Fibroblast of villous mesenchyme (primary cell): ENCODE measurements at regions not wholly inside any gene's neighbourhood (a gene's known extent, or its start where the extent isn't known, plus 50 kb on each side); places are given as distances from the start of the nearest gene placed in this dataset.
"Not testable (repeated sequence)": the region's sequence is repeated elsewhere in the genome, so short reads cannot be mapped to it uniquely, and the experiment has no call there.

Experiments used
- DNase-seq: peaks from one replicate; pipeline ENCODE4 v3.0.0-alpha.2; 2010; ENCODE audit warnings: low read depth
- H3K4me3 ChIP-seq: 2 replicates; pipeline ENCODE4 v1.5.1; 2011; ENCODE audit warnings: low read depth, mild to moderate bottlenecking, low read length
- TF ChIP-seq, protein P1 (sequence below): IDR thresholded peaks from 2 replicates; pipeline ENCODE4 v1.5.1; 2012; ENCODE audit warnings: low read depth, mild to moderate bottlenecking, low read length; ENCODE audit not compliant: insufficient read depth

DNA sequence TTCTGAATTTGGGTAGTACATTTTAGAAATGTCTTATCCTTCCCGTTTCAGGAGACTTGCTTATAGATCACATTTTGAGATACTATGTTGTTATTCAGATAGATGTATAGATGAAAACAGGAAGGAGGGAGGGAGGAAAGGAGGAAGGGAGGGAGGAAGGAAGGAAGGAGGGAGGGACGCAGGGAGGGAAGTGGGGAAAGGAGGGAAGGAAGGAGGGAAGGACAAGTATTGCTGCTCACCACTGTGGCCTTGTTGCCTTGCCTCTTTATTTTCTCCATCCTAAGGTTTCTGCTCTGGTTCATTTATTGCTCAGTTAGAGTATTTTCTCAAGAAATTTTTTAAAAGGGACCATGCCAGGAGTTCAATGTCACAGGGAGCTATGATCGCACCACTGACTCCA lies 134.3 kb downstream of the LTN1 start:
- TF ChIP-seq, protein P1, sequence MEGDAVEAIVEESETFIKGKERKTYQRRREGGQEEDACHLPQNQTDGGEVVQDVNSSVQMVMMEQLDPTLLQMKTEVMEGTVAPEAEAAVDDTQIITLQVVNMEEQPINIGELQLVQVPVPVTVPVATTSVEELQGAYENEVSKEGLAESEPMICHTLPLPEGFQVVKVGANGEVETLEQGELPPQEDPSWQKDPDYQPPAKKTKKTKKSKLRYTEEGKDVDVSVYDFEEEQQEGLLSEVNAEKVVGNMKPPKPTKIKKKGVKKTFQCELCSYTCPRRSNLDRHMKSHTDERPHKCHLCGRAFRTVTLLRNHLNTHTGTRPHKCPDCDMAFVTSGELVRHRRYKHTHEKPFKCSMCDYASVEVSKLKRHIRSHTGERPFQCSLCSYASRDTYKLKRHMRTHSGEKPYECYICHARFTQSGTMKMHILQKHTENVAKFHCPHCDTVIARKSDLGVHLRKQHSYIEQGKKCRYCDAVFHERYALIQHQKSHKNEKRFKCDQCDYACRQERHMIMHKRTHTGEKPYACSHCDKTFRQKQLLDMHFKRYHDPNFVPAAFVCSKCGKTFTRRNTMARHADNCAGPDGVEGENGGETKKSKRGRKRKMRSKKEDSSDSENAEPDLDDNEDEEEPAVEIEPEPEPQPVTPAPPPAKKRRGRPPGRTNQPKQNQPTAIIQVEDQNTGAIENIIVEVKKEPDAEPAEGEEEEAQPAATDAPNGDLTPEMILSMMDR, result no peak
- no peak overlapping the region for H3K4me3 ChIP-seq
- no peak for DNase-seq

- no peak overlapping the region for H3K4me3 ChIP-seq
- TF ChIP-seq, protein P1, result no peak
- DNase-seq, result no peak
Measured at GRCh38 chr21:28857752-28858151, 134.9 kb downstream of the LTN1 start.

DNA sequence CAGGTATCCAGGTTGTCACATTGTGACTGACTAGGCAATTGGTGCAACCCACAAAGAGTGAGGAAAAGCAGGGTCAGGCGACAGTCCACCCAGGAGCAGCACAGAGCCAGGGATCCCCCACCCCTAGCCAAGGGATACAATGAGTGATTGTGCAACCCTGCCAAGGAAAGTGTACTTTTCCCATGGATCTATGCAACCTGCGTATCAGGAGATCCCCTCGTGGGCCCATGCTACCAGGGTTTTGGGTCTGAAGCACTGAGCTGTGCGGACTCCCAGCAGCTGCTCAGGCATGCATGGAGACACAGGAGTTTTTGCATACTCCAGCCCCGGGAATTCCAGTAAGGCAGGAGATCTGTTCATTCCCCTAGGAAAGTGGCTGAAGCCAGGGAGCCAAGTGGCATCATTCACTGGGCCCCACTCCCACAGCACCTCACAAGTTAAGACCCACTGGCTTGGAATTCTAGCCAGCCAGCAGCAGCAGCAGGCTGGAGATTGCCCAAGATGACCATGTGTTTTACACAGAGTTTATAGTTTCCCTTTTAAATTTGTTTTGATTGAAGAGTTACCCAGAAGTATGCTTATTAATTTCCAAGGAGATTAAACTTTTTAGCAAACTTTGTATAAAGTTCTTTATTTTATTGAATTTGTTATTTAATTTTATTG lies 136.0 kb downstream of the LTN1 start:
- peak; percentile 27 for DNase-seq
- H3K4me3 ChIP-seq, result no peak overlapping the region
- TF ChIP-seq, protein P1, result no peak

DNA sequence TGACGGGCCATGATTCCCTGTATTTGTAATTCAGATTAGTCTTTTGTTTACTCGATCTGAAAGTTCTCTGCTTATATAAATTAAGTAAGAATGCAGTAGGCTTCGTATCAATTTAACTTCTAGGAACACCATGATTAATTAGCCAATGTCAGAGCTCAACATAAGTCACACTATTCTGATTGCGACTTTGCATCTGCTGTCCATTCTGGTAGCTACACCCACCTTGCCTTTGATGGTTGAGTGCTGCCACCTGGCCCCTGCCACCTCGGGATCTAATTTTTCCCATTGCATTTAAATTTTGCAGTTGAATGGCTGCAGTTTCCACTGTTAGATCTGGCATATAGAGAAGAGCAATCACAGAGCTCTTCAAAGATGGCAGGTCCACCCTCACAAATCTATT lies 140.0 kb downstream of the LTN1 start:
- H3K4me3 ChIP-seq, result no peak overlapping the region
- TF ChIP-seq, protein P1, result no peak
- DNase-seq, result no peak

- TF ChIP-seq, protein P1, result no peak
- H3K4me3 ChIP-seq, result no peak overlapping the region
- no peak for DNase-seq
Measured at GRCh38 chr21:28851645-28852044, 141.0 kb downstream of the LTN1 start.

- DNase-seq, H3K4me3 ChIP-seq: not testable (repeated sequence)
Measured at GRCh38 chr21:28839237-28839636, 153.4 kb downstream of the LTN1 start.

DNA sequence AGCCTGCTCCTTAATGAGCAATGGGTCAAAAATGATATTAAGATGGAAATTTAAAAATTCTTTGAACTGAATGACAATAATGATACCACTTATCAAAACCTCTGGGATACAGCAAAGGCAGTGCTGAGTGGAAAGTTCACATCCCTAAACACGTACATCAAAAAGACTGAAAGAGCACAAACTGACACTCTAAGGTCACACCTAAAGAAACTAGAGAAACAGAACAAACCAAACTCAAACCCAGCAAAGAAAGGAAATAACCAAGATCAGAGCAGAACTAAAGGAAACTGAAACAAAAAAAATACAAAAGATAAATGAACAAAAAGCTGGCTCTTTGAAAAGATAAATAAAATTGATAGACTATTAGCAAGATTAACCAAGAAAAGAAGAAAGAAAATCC lies 155.3 kb downstream of the LTN1 start:
- DNase-seq, H3K4me3 ChIP-seq: not testable (repeated sequence)

- DNase-seq, H3K4me3 ChIP-seq: not testable (repeated sequence)
Measured at GRCh38 chr21:28836588-28836987, 156.1 kb downstream of the LTN1 start.
